A673 (cell line): ENCODE measurements at regions not wholly inside any gene's neighbourhood (a gene's known extent, or its start where the extent isn't known, plus 50 kb on each side); places are given as distances from the start of the nearest gene placed in this dataset.

Experiments used
- CTCF ChIP-seq: fragments of 300-800, 200-600 bp; sonication (generic); conservative IDR thresholded peaks from 2 replicates; pipeline ENCODE4 v1.5.1; 2017; ENCODE audit warnings: low read depth, mild to moderate bottlenecking, antibody characterized with exemption, low read length, moderate library complexity, mixed read lengths
- EZH2 ChIP-seq: fragments of 200-600 bp; sonication (generic); IDR thresholded peaks from 2 replicates; pipeline ENCODE4 v1.6.1; 2017; ENCODE audit warnings: borderline replicate concordance, low read depth, mild to moderate bottlenecking, mixed read lengths, antibody characterized with exemption, low read length; ENCODE audit not compliant: poor library complexity, severe bottlenecking

- TF ChIP-seq CTCF (no peak), EZH2 (no peak)
Observed at GRCh38 chr10:124892031-124892430, 49.9 kb upstream of the ZRANB1 start.
